ENCODE measurements at regions not wholly inside any gene's neighbourhood (a gene's known extent, or its start where the extent isn't known, plus 50 kb on each side); places are given as distances from the start of the nearest gene placed in this dataset.

DNA sequence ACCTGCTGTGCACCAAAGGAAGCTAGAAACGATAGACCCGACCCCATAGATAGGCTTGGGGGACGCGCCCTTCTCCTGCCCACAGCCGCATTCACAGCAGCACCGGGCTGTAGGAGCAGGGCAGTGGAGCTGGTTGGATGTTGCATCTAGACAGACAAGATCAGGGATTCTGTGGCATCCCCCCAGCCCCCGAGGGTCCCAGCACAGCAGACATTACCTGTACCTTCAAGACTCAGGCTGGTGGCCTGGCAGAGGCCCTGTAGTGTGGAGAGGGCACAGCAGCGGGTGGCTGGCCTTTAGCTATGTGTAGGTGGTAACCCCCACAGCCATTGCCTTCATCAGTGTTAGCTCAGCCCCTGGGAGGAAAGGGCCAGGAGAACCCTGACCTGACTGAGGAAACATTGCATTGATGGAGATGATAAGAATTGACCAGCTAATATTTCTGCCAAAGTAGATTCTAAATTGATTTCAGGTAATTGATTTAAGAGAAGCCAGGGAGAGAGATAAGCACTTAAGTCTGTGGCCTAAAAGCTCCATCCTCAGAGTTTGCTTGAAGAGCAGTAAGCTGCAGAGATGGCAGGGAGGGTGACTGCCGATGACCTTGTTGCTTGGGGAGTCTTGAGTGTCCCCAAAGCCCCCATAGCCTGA, 269.4 kb downstream of the TLE3 start:
- TF ChIP-seq, protein P1, sequence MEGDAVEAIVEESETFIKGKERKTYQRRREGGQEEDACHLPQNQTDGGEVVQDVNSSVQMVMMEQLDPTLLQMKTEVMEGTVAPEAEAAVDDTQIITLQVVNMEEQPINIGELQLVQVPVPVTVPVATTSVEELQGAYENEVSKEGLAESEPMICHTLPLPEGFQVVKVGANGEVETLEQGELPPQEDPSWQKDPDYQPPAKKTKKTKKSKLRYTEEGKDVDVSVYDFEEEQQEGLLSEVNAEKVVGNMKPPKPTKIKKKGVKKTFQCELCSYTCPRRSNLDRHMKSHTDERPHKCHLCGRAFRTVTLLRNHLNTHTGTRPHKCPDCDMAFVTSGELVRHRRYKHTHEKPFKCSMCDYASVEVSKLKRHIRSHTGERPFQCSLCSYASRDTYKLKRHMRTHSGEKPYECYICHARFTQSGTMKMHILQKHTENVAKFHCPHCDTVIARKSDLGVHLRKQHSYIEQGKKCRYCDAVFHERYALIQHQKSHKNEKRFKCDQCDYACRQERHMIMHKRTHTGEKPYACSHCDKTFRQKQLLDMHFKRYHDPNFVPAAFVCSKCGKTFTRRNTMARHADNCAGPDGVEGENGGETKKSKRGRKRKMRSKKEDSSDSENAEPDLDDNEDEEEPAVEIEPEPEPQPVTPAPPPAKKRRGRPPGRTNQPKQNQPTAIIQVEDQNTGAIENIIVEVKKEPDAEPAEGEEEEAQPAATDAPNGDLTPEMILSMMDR (IDR thresholded peaks at IDR 0.05; ENCODE audit: low read length) = no peak
- TF ChIP-seq EZH2phosphoT487 (IDR thresholded peaks at IDR 0.05; ENCODE audit: low read length) (no peak), EZH2 (optimal IDR thresholded peaks at IDR 0.05; ENCODE audit: low read depth, low read length) (no peak)
- H3K79me2 ChIP-seq (ENCODE audit: low read length) = no peaks in the 10 kb centered on the region
- H3K9me2 ChIP-seq (replicated peaks; ENCODE audit: insufficient read depth, low read length) = no peaks in the 10 kb centered on the region
- no peaks in the 10 kb centered on the region for H3K4me1 ChIP-seq (ENCODE audit: low read length)
- H4K20me1 ChIP-seq (ENCODE audit: insufficient read depth, low read length) = no peaks in the 10 kb centered on the region
- H3K36me3 ChIP-seq (replicated peaks; ENCODE audit: insufficient read depth, low read length) = no peaks in the 10 kb centered on the region
- H3K9me3 ChIP-seq (replicated peaks; ENCODE audit: insufficient read depth, low read length) = no peaks in the 10 kb centered on the region
- H3K27ac ChIP-seq (ENCODE audit: low read length) = no peak overlapping the region
- H3F3A ChIP-seq (ENCODE audit: insufficient read depth, low read length) = no peaks in the 10 kb centered on the region
- H3K4me2 ChIP-seq (ENCODE audit: low read depth, low read length) = no peak overlapping the region
- DNase-seq = no peak
- no peak overlapping the region for H2AFZ ChIP-seq (ENCODE audit: low read length)
- no peak overlapping the region for H3K9ac ChIP-seq (ENCODE audit: low read length)
- H3K27me3 ChIP-seq (replicated peaks; ENCODE audit: insufficient read depth, low read length) = no peaks in the 10 kb centered on the region
- no peak overlapping the region for H3K4me3 ChIP-seq (ENCODE audit: low read length)

DNA sequence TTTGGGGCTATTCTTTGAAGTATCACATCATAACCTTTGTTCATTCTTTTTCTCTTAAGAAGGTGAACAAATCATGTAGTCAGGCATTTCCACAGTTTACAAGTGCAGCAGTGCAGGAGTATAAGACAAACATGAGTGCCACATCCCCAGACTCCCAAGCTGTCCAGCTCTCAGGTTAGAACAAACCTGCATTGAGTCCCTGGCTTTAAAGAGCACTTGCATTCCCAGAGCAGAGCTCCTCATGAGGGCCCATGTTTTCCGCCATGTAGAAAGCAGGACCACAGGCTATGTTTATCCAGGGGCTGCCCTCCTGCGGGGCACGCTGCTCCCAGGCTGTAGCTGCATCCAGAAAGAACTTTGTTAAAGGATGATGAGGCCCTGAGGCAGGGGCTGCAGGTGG, 267.7 kb downstream of the TLE3 start:
- Histone ChIP-seq H3K4me3 (ENCODE audit: low read length) (no peak overlapping the region), H3K9me2 (replicated peaks; ENCODE audit: insufficient read depth, low read length) (no peaks in the 10 kb centered on the region), H4K20me1 (ENCODE audit: insufficient read depth, low read length) (no peaks in the 10 kb centered on the region), H3F3A (ENCODE audit: insufficient read depth, low read length) (no peaks in the 10 kb centered on the region), H3K9me3 (replicated peaks; ENCODE audit: insufficient read depth, low read length) (no peaks in the 10 kb centered on the region), H2AFZ (ENCODE audit: low read length) (no peak overlapping the region), H3K27ac (ENCODE audit: low read length) (no peak overlapping the region), H3K27me3 (replicated peaks; ENCODE audit: insufficient read depth, low read length) (no peaks in the 10 kb centered on the region), H3K9ac (ENCODE audit: low read length) (no peak overlapping the region), H3K36me3 (replicated peaks; ENCODE audit: insufficient read depth, low read length) (no peaks in the 10 kb centered on the region), H3K4me1 (ENCODE audit: low read length) (no peaks in the 10 kb centered on the region), H3K4me2 (ENCODE audit: low read depth, low read length) (no peak overlapping the region), H3K79me2 (ENCODE audit: low read length) (no peaks in the 10 kb centered on the region)
- TF ChIP-seq EZH2phosphoT487 (IDR thresholded peaks at IDR 0.05; ENCODE audit: low read length) (no peak), EZH2 (optimal IDR thresholded peaks at IDR 0.05; ENCODE audit: low read depth, low read length) (no peak)
- TF ChIP-seq, protein P1 (IDR thresholded peaks at IDR 0.05; ENCODE audit: low read length) = no peak
- no peak for DNase-seq

DNA sequence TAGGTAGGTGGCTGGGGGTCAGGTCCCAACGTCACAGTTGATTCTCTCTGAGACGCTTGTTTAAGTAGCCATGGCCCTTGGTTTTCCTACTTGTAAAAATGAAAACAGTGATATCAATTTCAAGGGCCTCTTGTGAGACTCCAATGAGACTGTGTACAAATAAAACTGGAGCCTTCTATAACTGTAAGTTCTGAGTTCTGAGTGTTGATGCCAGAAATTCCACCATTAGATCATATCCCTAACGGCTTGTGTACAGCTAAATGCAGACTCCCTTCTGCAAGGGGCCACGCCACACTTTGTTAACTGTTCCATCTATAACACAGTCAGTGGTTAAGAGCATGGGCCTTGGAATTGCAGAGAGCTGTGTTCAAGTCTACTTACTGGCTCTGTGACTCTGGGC, 267.3 kb downstream of the TLE3 start:
- Histone ChIP-seq H2AFZ (ENCODE audit: low read length) (no peak overlapping the region), H3K27ac (ENCODE audit: low read length) (no peak overlapping the region), H3K36me3 (replicated peaks; ENCODE audit: insufficient read depth, low read length) (no peaks in the 10 kb centered on the region), H3K9me2 (replicated peaks; ENCODE audit: insufficient read depth, low read length) (no peaks in the 10 kb centered on the region), H3K9ac (ENCODE audit: low read length) (no peak overlapping the region), H3K79me2 (ENCODE audit: low read length) (no peaks in the 10 kb centered on the region), H4K20me1 (ENCODE audit: insufficient read depth, low read length) (no peaks in the 10 kb centered on the region), H3K27me3 (replicated peaks; ENCODE audit: insufficient read depth, low read length) (no peaks in the 10 kb centered on the region), H3F3A (ENCODE audit: insufficient read depth, low read length) (no peaks in the 10 kb centered on the region), H3K4me3 (ENCODE audit: low read length) (no peak overlapping the region), H3K4me1 (ENCODE audit: low read length) (no peaks in the 10 kb centered on the region), H3K9me3 (replicated peaks; ENCODE audit: insufficient read depth, low read length) (no peaks in the 10 kb centered on the region), H3K4me2 (ENCODE audit: low read depth, low read length) (no peak overlapping the region)
- DNase-seq = no peak
- TF ChIP-seq EZH2phosphoT487 (IDR thresholded peaks at IDR 0.05; ENCODE audit: low read length) = no peak
- no peak for TF ChIP-seq EZH2 (optimal IDR thresholded peaks at IDR 0.05; ENCODE audit: low read depth, low read length)
- TF ChIP-seq, protein P1 (IDR thresholded peaks at IDR 0.05; ENCODE audit: low read length) = no peak

Measured in MM.1S (cell line).